OCI-LY3 (cell line): ENCODE measurements at regions not wholly inside any gene's neighbourhood (a gene's known extent, or its start where the extent isn't known, plus 50 kb on each side); places are given as distances from the start of the nearest gene placed in this dataset.

Source experiments
- EZH2phosphoT487 ChIP-seq: fragments of 200-600 bp; shearing (Covaris generic); IDR thresholded peaks from 2 replicates; pipeline ENCODE4 v1.6.1; 2018; ENCODE audit warnings: antibody characterized with exemption, mixed run types, low read depth
- TF ChIP-seq, protein P1 (sequence below): fragments of 200-600, 300-600 bp; sonication (generic); IDR thresholded peaks from 2 replicates; pipeline ENCODE4 v1.5.1; 2014; ENCODE audit warnings: antibody characterized with exemption, low read length, low read depth

DNA sequence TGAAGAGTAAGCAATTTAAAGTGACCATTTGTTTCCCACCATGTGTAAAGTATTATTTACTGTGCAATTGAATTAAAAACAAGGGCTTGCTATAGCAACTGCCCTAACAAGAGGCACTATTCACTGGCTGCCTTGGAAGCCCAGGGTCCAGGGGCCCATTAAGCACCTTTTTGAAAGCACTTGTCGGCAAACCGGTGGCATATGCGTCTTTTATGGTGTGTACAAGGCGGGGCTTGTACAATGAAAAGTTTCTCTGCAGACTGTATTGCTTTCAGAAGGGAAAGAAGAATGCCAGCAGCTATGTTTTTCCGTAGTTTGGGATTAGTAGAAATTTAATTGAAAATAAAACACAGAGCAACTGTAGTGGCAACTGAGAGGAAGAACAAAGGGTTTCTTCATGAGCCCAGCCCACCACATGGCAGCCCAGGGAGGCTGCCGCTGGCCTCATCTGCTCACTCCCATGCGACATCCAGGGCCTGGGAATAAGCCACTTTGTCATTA, 279.5 kb upstream of the PARD3B start:
- TF ChIP-seq, protein P1, sequence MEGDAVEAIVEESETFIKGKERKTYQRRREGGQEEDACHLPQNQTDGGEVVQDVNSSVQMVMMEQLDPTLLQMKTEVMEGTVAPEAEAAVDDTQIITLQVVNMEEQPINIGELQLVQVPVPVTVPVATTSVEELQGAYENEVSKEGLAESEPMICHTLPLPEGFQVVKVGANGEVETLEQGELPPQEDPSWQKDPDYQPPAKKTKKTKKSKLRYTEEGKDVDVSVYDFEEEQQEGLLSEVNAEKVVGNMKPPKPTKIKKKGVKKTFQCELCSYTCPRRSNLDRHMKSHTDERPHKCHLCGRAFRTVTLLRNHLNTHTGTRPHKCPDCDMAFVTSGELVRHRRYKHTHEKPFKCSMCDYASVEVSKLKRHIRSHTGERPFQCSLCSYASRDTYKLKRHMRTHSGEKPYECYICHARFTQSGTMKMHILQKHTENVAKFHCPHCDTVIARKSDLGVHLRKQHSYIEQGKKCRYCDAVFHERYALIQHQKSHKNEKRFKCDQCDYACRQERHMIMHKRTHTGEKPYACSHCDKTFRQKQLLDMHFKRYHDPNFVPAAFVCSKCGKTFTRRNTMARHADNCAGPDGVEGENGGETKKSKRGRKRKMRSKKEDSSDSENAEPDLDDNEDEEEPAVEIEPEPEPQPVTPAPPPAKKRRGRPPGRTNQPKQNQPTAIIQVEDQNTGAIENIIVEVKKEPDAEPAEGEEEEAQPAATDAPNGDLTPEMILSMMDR = no peak
- TF ChIP-seq EZH2phosphoT487 = no peak
